ENCODE measurements at regions not wholly inside any gene's neighbourhood (a gene's known extent, or its start where the extent isn't known, plus 50 kb on each side); places are given as distances from the start of the nearest gene placed in this dataset.

- no peak for TF ChIP-seq POLR2A (IDR thresholded peaks at IDR 0.05)
- TF ChIP-seq EP300 (IDR thresholded peaks at IDR 0.05), result no peak
- TF ChIP-seq, protein P1, sequence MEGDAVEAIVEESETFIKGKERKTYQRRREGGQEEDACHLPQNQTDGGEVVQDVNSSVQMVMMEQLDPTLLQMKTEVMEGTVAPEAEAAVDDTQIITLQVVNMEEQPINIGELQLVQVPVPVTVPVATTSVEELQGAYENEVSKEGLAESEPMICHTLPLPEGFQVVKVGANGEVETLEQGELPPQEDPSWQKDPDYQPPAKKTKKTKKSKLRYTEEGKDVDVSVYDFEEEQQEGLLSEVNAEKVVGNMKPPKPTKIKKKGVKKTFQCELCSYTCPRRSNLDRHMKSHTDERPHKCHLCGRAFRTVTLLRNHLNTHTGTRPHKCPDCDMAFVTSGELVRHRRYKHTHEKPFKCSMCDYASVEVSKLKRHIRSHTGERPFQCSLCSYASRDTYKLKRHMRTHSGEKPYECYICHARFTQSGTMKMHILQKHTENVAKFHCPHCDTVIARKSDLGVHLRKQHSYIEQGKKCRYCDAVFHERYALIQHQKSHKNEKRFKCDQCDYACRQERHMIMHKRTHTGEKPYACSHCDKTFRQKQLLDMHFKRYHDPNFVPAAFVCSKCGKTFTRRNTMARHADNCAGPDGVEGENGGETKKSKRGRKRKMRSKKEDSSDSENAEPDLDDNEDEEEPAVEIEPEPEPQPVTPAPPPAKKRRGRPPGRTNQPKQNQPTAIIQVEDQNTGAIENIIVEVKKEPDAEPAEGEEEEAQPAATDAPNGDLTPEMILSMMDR (IDR thresholded peaks at IDR 0.05), result no peak
These were observed 171.9 kb upstream of the CACNA2D1 start for GRCh38 chr7:82615527-82615926.

Data from stomach (tissue), 4 donors.